Mesenchymal stem cell (in vitro differentiated cells and primary cell): ENCODE measurements at regions not wholly inside any gene's neighbourhood (a gene's known extent, or its start where the extent isn't known, plus 50 kb on each side); places are given as distances from the start of the nearest gene placed in this dataset.

Experiments
- DNase-seq: peaks from one replicate; pipeline ENCODE4 v3.0.0-alpha.2; 2013
- H2AFZ ChIP-seq: one replicate; pipeline ENCODE4 v1.6.1; 2013; ENCODE audit warnings: low read depth, mild to moderate bottlenecking, control low read depth, inconsistent platforms, low read length, moderate library complexity
- H2AK5ac ChIP-seq: 2 replicates; pipeline ENCODE4 v1.6.1; 2013; ENCODE audit warnings: low read length, moderate library complexity, mild to moderate bottlenecking, inconsistent platforms; ENCODE audit not compliant: severe bottlenecking
- H2BK120ac ChIP-seq: one replicate; pipeline ENCODE4 v1.6.1; 2013; ENCODE audit warnings: low read depth, mild to moderate bottlenecking, inconsistent platforms, low read length, moderate library complexity
- H2BK12ac ChIP-seq, 2 experiments: one replicate each; pipeline ENCODE4 v1.6.1; 2013; ENCODE audit warnings: inconsistent platforms in 2 of 2, low read length in 2 of 2, mild to moderate bottlenecking in 2 of 2, moderate library complexity in 2 of 2, control low read depth in 1 of 2
- H2BK15ac ChIP-seq: one replicate; pipeline ENCODE4 v1.6.1; 2013; ENCODE audit warnings: mild to moderate bottlenecking, low read depth, inconsistent platforms; ENCODE audit not compliant: poor library complexity, severe bottlenecking
- H2BK5ac ChIP-seq: 2 replicates; pipeline ENCODE4 v1.6.1; 2013; ENCODE audit warnings: low read depth, mild to moderate bottlenecking, low read length, control low read depth, inconsistent platforms; ENCODE audit not compliant: poor library complexity, severe bottlenecking
- H3K14ac ChIP-seq, 2 experiments: one replicate each; pipeline ENCODE4 v1.6.1; 2013; ENCODE audit warnings: inconsistent platforms in 2 of 2, low read length in 2 of 2, control low read depth in 1 of 2, mild to moderate bottlenecking in 1 of 2, moderate library complexity in 1 of 2
- H3K18ac ChIP-seq, 2 experiments: one replicate each; pipeline ENCODE4 v1.6.1; 2013; ENCODE audit warnings: inconsistent platforms in 2 of 2, low read length in 2 of 2, control low read depth in 1 of 2, low read depth in 1 of 2, mild to moderate bottlenecking in 1 of 2
- H3K23ac ChIP-seq, 2 experiments: one replicate each; pipeline ENCODE4 v1.6.1; 2013; ENCODE audit warnings: inconsistent platforms in 2 of 2, low read length in 2 of 2, mild to moderate bottlenecking in 2 of 2, moderate library complexity in 2 of 2, control low read depth in 1 of 2
- H3K27ac ChIP-seq: 2 replicates; pipeline ENCODE4 v1.5.1; 2013; ENCODE audit warnings: mild to moderate bottlenecking, moderate library complexity, low read length, control low read depth, inconsistent platforms; ENCODE audit not compliant: poor library complexity, severe bottlenecking
- H3K27me3 ChIP-seq, 2 experiments: 2 replicates each; pipeline versions ENCODE4 v1.6.1 to v1.7.0; 2013; ENCODE audit warnings: low read length in 2 of 2, mild to moderate bottlenecking in 2 of 2, moderate library complexity in 2 of 2, control low read depth in 1 of 2, inconsistent platforms in 1 of 2; ENCODE audit not compliant: control insufficient read depth in 1 of 2, insufficient read depth in 1 of 2
- H3K36me3 ChIP-seq, 2 experiments: 2 replicates each; pipeline versions ENCODE4 v1.6.1 to v1.7.0; 2013; ENCODE audit warnings: low read length in 2 of 2, control low read depth in 1 of 2, inconsistent platforms in 1 of 2, low read depth in 1 of 2, mild to moderate bottlenecking in 1 of 2; ENCODE audit not compliant: insufficient read depth in 2 of 2, control insufficient read depth in 1 of 2
- H3K4ac ChIP-seq, 2 experiments: one replicate each; pipeline ENCODE4 v1.6.1; 2013; ENCODE audit warnings: inconsistent platforms in 2 of 2, low read length in 2 of 2, mild to moderate bottlenecking in 2 of 2, moderate library complexity in 2 of 2, control low read depth in 1 of 2, low read depth in 1 of 2
- H3K4me1 ChIP-seq: 2 replicates; pipeline ENCODE4 v1.6.1; 2013; ENCODE audit warnings: low read depth, low read length, control low read depth; ENCODE audit not compliant: control insufficient read depth, insufficient read depth
- H3K4me2 ChIP-seq: 2 replicates; pipeline ENCODE4 v1.6.1; 2013; ENCODE audit warnings: low read length, mild to moderate bottlenecking, inconsistent platforms; ENCODE audit not compliant: poor library complexity, severe bottlenecking
- H3K4me3 ChIP-seq, 2 experiments: 2 replicates each; pipeline versions ENCODE4 v1.5.1 to v1.7.0; 2013; ENCODE audit warnings: low read length in 2 of 2, mild to moderate bottlenecking in 2 of 2, control low read depth in 1 of 2, low read depth in 1 of 2; ENCODE audit not compliant: insufficient read depth in 1 of 2
- H3K79me1 ChIP-seq: replicated peaks from 2 replicates; pipeline ENCODE4 v1.6.1; 2013; ENCODE audit warnings: mild to moderate bottlenecking, control low read depth, low read length, inconsistent platforms; ENCODE audit not compliant: poor library complexity, severe bottlenecking
- H3K9ac ChIP-seq: 2 replicates; pipeline ENCODE4 v1.7.0; 2013; ENCODE audit warnings: mild to moderate bottlenecking, low read length, moderate library complexity
- H3K9me3 ChIP-seq: 2 replicates; pipeline ENCODE4 v1.7.0; 2013; ENCODE audit warnings: mild to moderate bottlenecking, low read length; ENCODE audit not compliant: control insufficient read depth
- H4K8ac ChIP-seq: one replicate; pipeline ENCODE4 v1.6.1; 2013; ENCODE audit warnings: inconsistent platforms, mild to moderate bottlenecking, low read length, moderate library complexity
- H4K91ac ChIP-seq: one replicate; pipeline ENCODE4 v1.6.1; 2013; ENCODE audit warnings: mild to moderate bottlenecking, low read length, inconsistent platforms
- WGBS: methylation state at CpG from one replicate; pipeline ENCODE4 v1.1.7; 2013; ENCODE audit warnings: mixed read lengths; 5-methylcytosine and 5-hydroxymethylcytosine counted together

DNA sequence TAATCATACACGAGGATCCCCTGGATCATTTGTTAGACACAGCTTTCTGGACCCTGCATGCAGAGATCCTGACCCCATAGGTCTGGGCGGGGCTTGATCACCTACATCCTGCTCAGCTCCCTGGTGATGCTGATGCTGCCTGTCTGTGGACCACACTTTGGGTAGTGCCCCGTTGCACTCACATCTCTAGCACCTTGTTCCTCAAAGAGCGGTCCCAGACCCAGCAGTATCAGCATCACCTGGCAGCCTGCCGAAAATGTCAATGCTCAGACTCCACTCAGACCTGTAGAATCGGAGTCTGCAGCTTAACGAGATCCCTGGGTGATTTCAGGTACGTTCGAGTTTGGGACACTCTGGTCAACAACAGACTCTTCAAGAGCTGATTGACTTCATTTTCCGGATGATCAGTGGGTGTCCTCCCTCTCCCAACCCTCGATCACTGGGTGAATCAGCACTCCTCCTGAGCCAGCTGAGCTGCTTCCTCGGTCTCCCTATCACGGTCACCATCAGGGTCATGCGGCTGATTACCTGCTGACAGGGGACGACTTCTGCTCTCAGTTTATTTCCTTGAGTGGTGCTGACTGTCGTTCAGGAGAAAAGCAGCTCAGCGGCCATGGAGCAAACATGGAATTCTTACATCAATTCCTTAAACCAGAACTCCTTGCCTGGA is 150.6 kb upstream of the RAB12 start:
- Histone ChIP-seq H3K27ac (no peak overlapping the region), H3K79me1 (no peaks in the 10 kb centered on the region), H2AK5ac (no peak overlapping the region), H2BK12ac (no peak overlapping the region), H3K23ac (no peak overlapping the region), H3K4me1 (peaks cover 2% of the 10 kb centered on the region), H3K27me3 (peaks cover 19 to 29% of the 10 kb centered on the region in 2 experiments), H2BK5ac (no peak overlapping the region), H3K9ac (no peak overlapping the region), H3K4ac (no peak overlapping the region), H4K8ac (no peak overlapping the region), H3K14ac (no peak overlapping the region), H4K91ac (no peak overlapping the region), H3K4me2 (no peak overlapping the region), H2BK120ac (no peak overlapping the region), H3K18ac (no peak overlapping the region), H3K9me3 (no peaks in the 10 kb centered on the region), H2AFZ (no peak overlapping the region), H3K36me3 (no peaks in the 10 kb centered on the region), H2BK15ac (no peak overlapping the region), H3K4me3 (no peak overlapping the region)
- DNase-seq: no peak
- WGBS: 81% methylated on average over 16 of the region's 17 CpGs

DNA sequence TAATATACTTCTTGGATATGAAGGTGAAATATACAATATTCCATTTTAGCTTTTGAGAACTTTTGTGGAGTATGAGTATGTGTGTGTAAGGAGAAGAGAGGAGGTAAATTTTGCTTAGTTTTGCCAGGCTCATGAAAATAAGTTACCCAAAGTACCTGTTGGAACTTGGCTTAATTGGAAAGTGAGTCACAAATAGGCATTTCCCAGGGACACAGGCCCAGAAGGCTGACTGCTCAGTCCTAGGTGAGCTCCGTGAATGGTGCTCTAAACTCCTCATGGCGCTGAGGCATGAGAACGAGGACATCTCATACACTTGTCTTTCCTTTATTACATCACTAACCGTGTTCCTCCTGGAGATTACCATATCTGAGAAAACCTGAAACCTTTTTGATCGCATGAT is 148.5 kb upstream of the RAB12 start:
- no peak overlapping the region for H3K18ac ChIP-seq
- H2AK5ac ChIP-seq: no peak overlapping the region
- WGBS: 77% methylated on average over 3 of the region's 5 CpGs

DNA sequence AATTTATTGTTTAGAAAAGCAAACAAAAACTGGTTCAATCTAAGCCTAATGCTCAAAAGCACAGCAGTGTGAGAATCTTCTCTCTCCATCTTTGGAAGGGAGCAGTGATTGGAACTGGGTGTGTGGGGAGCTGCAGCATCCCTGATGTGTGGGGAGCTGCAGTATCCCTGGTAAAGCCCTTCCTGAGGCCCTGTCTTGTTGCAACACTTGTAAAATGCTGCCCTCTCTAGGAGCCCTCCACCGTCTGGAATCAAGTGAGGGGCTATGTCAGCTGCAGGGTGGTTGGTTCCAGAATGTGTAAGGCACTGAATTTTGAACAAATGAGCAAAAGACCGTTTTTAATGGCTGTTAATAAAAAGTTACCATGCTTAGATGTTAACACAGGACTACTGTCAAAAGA is 147.7 kb upstream of the RAB12 start:
- no peak overlapping the region for H2BK12ac ChIP-seq
- H3K23ac ChIP-seq: no peak overlapping the region
- H2BK15ac ChIP-seq: no peak overlapping the region
- no peak overlapping the region for H3K4me3 ChIP-seq
- H3K9ac ChIP-seq: no peak overlapping the region
- no CpG with 5 or more reads among the region's 2 CpGs for WGBS
- no peaks in the 10 kb centered on the region for H3K36me3 ChIP-seq
- peaks cover 12 to 21% of the 10 kb centered on the region in 2 experiments for H3K27me3 ChIP-seq
- no peaks in the 10 kb centered on the region for H3K79me1 ChIP-seq
- H4K91ac ChIP-seq: no peak overlapping the region
- no peak overlapping the region for H2BK120ac ChIP-seq
- H2BK5ac ChIP-seq: no peak overlapping the region
- no peak overlapping the region for H3K14ac ChIP-seq
- no peak overlapping the region for H3K4me2 ChIP-seq
- no peak overlapping the region for H4K8ac ChIP-seq
- H2AK5ac ChIP-seq: no peak overlapping the region
- no peak for DNase-seq
- peaks cover 2% of the 10 kb centered on the region for H3K4me1 ChIP-seq
- H3K27ac ChIP-seq: no peak overlapping the region
- H3K4ac ChIP-seq: no peak overlapping the region
- no peaks in the 10 kb centered on the region for H3K9me3 ChIP-seq
- no peak overlapping the region for H3K18ac ChIP-seq
- no peak overlapping the region for H2AFZ ChIP-seq

More for the DNA sequence above, 148.5 kb upstream of the RAB12 start:
- H2BK120ac ChIP-seq: no peak overlapping the region
- peaks cover 17 to 21% of the 10 kb centered on the region in 2 experiments for H3K27me3 ChIP-seq
- H3K79me1 ChIP-seq: no peaks in the 10 kb centered on the region
- no peaks in the 10 kb centered on the region for H3K36me3 ChIP-seq
- H3K9me3 ChIP-seq: no peaks in the 10 kb centered on the region
- H2BK12ac ChIP-seq: no peak overlapping the region
- no peak overlapping the region for H3K27ac ChIP-seq
- H3K23ac ChIP-seq: no peak overlapping the region
- no peak overlapping the region for H2BK15ac ChIP-seq
- no peak overlapping the region for H3K4me2 ChIP-seq
- peaks cover 2% of the 10 kb centered on the region for H3K4me1 ChIP-seq
- DNase-seq: no peak
- H3K14ac ChIP-seq: no peak overlapping the region
- no peak overlapping the region for H2BK5ac ChIP-seq
- no peak overlapping the region for H3K4ac ChIP-seq
- H3K4me3 ChIP-seq: no peak overlapping the region
- no peak overlapping the region for H4K91ac ChIP-seq
- no peak overlapping the region for H2AFZ ChIP-seq
- H4K8ac ChIP-seq: no peak overlapping the region
- H3K9ac ChIP-seq: no peak overlapping the region

DNA sequence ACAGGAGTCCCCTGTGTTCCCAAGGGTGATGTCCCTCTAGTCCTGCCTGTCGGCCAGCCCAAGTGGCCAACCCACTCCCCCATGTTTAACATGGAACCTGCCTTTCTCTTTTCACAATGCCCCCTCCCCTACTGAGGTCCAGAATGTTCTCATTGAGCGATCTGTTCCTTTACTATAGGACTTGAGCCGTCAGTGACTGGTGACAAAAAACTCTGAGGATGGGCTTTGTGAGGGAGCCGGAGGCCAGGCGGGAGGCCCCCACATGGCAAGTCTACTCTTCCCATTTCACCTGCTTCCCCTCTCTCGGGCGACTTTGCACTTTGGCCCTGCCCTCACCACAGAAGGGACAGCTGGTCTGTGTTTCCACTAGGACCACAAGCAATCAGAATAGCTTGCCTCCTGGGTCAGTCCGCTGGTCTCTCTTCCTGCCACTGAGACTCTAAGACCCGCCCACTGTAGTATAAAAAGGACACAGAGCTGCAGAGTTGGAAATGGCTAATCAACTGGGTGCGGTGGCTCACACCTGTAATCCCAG is 146.5 kb upstream of the RAB12 start:
- H3K9ac ChIP-seq: no peak overlapping the region
- peaks cover 2% of the 10 kb centered on the region for H3K4me1 ChIP-seq
- H3K27ac ChIP-seq: no peak overlapping the region
- H4K91ac ChIP-seq: no peak overlapping the region
- no peaks in the 10 kb centered on the region for H3K9me3 ChIP-seq
- H3K4ac ChIP-seq: no peak overlapping the region
- no peak overlapping the region for H3K4me3 ChIP-seq
- no peak overlapping the region for H3K23ac ChIP-seq
- no peaks in the 10 kb centered on the region for H3K79me1 ChIP-seq
- no peak overlapping the region for H2AFZ ChIP-seq
- H3K14ac ChIP-seq: no peak overlapping the region
- H2BK120ac ChIP-seq: no peak overlapping the region
- no peak overlapping the region for H2BK5ac ChIP-seq
- no peak overlapping the region for H3K4me2 ChIP-seq
- no peak overlapping the region for H4K8ac ChIP-seq
- no peaks in the 10 kb centered on the region for H3K36me3 ChIP-seq
- no peak overlapping the region for H3K18ac ChIP-seq
- WGBS: 94% methylated on average over 10 of the region's 10 CpGs
- H2BK12ac ChIP-seq: no peak overlapping the region
- no peak overlapping the region for H2AK5ac ChIP-seq
- no peak overlapping the region for H2BK15ac ChIP-seq
- H3K27me3 ChIP-seq: peaks cover 12 to 21% of the 10 kb centered on the region in 2 experiments
- no peak for DNase-seq
